ENCODE measurements at regions not wholly inside any gene's neighbourhood (a gene's known extent, or its start where the extent isn't known, plus 50 kb on each side); places are given as distances from the start of the nearest gene placed in this dataset.

DNA sequence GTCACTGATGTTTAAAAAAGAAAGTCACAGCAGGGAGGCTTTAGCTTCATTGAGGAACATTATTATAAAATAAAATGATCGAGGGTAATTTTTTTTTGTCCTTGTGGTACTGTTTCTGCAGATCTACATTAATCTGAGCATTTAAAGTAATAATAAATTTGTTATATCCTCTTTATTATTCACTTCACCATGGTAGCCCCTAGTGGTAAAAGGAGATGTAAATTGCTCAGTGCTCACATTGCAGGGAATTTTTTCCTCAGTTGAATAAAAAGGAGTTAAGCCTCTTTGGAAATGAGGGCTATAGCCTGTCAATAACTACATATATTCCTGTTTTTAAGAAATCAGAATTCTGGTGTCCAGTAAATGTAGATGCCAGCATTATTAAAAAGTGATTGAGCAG lies 99.7 kb upstream of the VPREB1 start:
- TF ChIP-seq POLR2A (IDR thresholded peaks at IDR 0.05), result no peak
- no peak for TF ChIP-seq CTCF (IDR thresholded peaks at IDR 0.05)
